Mesenchymal stem cell (in vitro differentiated cells and primary cell): ENCODE measurements at regions not wholly inside any gene's neighbourhood (a gene's known extent, or its start where the extent isn't known, plus 50 kb on each side); places are given as distances from the start of the nearest gene placed in this dataset.
A peak's percentile ranks its signal among the peaks of the same experiment; 100 is the strongest.

ENCODE experiments used
- DNase-seq: peaks from one replicate; pipeline ENCODE4 v3.0.0-alpha.2; 2013
- H2AFZ ChIP-seq: one replicate; pipeline ENCODE4 v1.6.1; 2013; ENCODE audit warnings: low read depth, mild to moderate bottlenecking, control low read depth, inconsistent platforms, low read length, moderate library complexity
- H2AK5ac ChIP-seq: 2 replicates; pipeline ENCODE4 v1.6.1; 2013; ENCODE audit warnings: low read length, moderate library complexity, mild to moderate bottlenecking, inconsistent platforms; ENCODE audit not compliant: severe bottlenecking
- H2BK120ac ChIP-seq: one replicate; pipeline ENCODE4 v1.6.1; 2013; ENCODE audit warnings: low read depth, mild to moderate bottlenecking, inconsistent platforms, low read length, moderate library complexity
- H2BK12ac ChIP-seq, 2 experiments: one replicate each; pipeline ENCODE4 v1.6.1; 2013; ENCODE audit warnings: inconsistent platforms in 2 of 2, low read length in 2 of 2, mild to moderate bottlenecking in 2 of 2, moderate library complexity in 2 of 2, control low read depth in 1 of 2
- H2BK15ac ChIP-seq: one replicate; pipeline ENCODE4 v1.6.1; 2013; ENCODE audit warnings: mild to moderate bottlenecking, low read depth, inconsistent platforms; ENCODE audit not compliant: poor library complexity, severe bottlenecking
- H2BK5ac ChIP-seq: 2 replicates; pipeline ENCODE4 v1.6.1; 2013; ENCODE audit warnings: low read depth, mild to moderate bottlenecking, low read length, control low read depth, inconsistent platforms; ENCODE audit not compliant: poor library complexity, severe bottlenecking
- H3K14ac ChIP-seq, 2 experiments: one replicate each; pipeline ENCODE4 v1.6.1; 2013; ENCODE audit warnings: inconsistent platforms in 2 of 2, low read length in 2 of 2, control low read depth in 1 of 2, mild to moderate bottlenecking in 1 of 2, moderate library complexity in 1 of 2
- H3K18ac ChIP-seq, 2 experiments: one replicate each; pipeline ENCODE4 v1.6.1; 2013; ENCODE audit warnings: inconsistent platforms in 2 of 2, low read length in 2 of 2, control low read depth in 1 of 2, low read depth in 1 of 2, mild to moderate bottlenecking in 1 of 2
- H3K23ac ChIP-seq, 2 experiments: one replicate each; pipeline ENCODE4 v1.6.1; 2013; ENCODE audit warnings: inconsistent platforms in 2 of 2, low read length in 2 of 2, mild to moderate bottlenecking in 2 of 2, moderate library complexity in 2 of 2, control low read depth in 1 of 2
- H3K27ac ChIP-seq: 2 replicates; pipeline ENCODE4 v1.5.1; 2013; ENCODE audit warnings: mild to moderate bottlenecking, moderate library complexity, low read length, control low read depth, inconsistent platforms; ENCODE audit not compliant: poor library complexity, severe bottlenecking
- H3K27me3 ChIP-seq, 2 experiments: 2 replicates each; pipeline versions ENCODE4 v1.6.1 to v1.7.0; 2013; ENCODE audit warnings: low read length in 2 of 2, mild to moderate bottlenecking in 2 of 2, moderate library complexity in 2 of 2, control low read depth in 1 of 2, inconsistent platforms in 1 of 2; ENCODE audit not compliant: control insufficient read depth in 1 of 2, insufficient read depth in 1 of 2
- H3K36me3 ChIP-seq, 2 experiments: 2 replicates each; pipeline versions ENCODE4 v1.6.1 to v1.7.0; 2013; ENCODE audit warnings: low read length in 2 of 2, control low read depth in 1 of 2, inconsistent platforms in 1 of 2, low read depth in 1 of 2, mild to moderate bottlenecking in 1 of 2; ENCODE audit not compliant: insufficient read depth in 2 of 2, control insufficient read depth in 1 of 2
- H3K4ac ChIP-seq, 2 experiments: one replicate each; pipeline ENCODE4 v1.6.1; 2013; ENCODE audit warnings: inconsistent platforms in 2 of 2, low read length in 2 of 2, mild to moderate bottlenecking in 2 of 2, moderate library complexity in 2 of 2, control low read depth in 1 of 2, low read depth in 1 of 2
- H3K4me1 ChIP-seq: 2 replicates; pipeline ENCODE4 v1.6.1; 2013; ENCODE audit warnings: low read depth, low read length, control low read depth; ENCODE audit not compliant: control insufficient read depth, insufficient read depth
- H3K4me2 ChIP-seq: 2 replicates; pipeline ENCODE4 v1.6.1; 2013; ENCODE audit warnings: low read length, mild to moderate bottlenecking, inconsistent platforms; ENCODE audit not compliant: poor library complexity, severe bottlenecking
- H3K4me3 ChIP-seq, 2 experiments: 2 replicates each; pipeline versions ENCODE4 v1.5.1 to v1.7.0; 2013; ENCODE audit warnings: low read length in 2 of 2, mild to moderate bottlenecking in 2 of 2, control low read depth in 1 of 2, low read depth in 1 of 2; ENCODE audit not compliant: insufficient read depth in 1 of 2
- H3K79me1 ChIP-seq: replicated peaks from 2 replicates; pipeline ENCODE4 v1.6.1; 2013; ENCODE audit warnings: mild to moderate bottlenecking, control low read depth, low read length, inconsistent platforms; ENCODE audit not compliant: poor library complexity, severe bottlenecking
- H3K9ac ChIP-seq: 2 replicates; pipeline ENCODE4 v1.7.0; 2013; ENCODE audit warnings: mild to moderate bottlenecking, low read length, moderate library complexity
- H3K9me3 ChIP-seq: 2 replicates; pipeline ENCODE4 v1.7.0; 2013; ENCODE audit warnings: mild to moderate bottlenecking, low read length; ENCODE audit not compliant: control insufficient read depth
- H4K8ac ChIP-seq: one replicate; pipeline ENCODE4 v1.6.1; 2013; ENCODE audit warnings: inconsistent platforms, mild to moderate bottlenecking, low read length, moderate library complexity
- H4K91ac ChIP-seq: one replicate; pipeline ENCODE4 v1.6.1; 2013; ENCODE audit warnings: mild to moderate bottlenecking, low read length, inconsistent platforms
- WGBS: methylation state at CpG from one replicate; pipeline ENCODE4 v1.1.7; 2013; ENCODE audit warnings: mixed read lengths; 5-methylcytosine and 5-hydroxymethylcytosine counted together

- Histone ChIP-seq H3K9me3 (no peaks in the 10 kb centered on the region), H2BK15ac (no peak overlapping the region), H3K4ac (no peak overlapping the region), H2BK12ac (no peak overlapping the region), H2AK5ac (no peak overlapping the region), H3K27ac (no peak overlapping the region), H3K36me3 (no peaks in the 10 kb centered on the region), H4K8ac (no peak overlapping the region), H3K27me3 (peaks cover 0 to 14% of the 10 kb centered on the region in 2 experiments), H3K4me2 (no peak overlapping the region), H2BK5ac (no peak overlapping the region), H3K14ac (no peak overlapping the region), H3K79me1 (no peaks in the 10 kb centered on the region), H2AFZ (no peak overlapping the region), H4K91ac (no peak overlapping the region), H3K4me3 (peak overlapping the region in 1 of 2 experiments; percentile 54), H3K18ac (no peak overlapping the region), H2BK120ac (no peak overlapping the region), H3K9ac (peak overlapping the region; percentile 58), H3K4me1 (no peaks in the 10 kb centered on the region), H3K23ac (no peak overlapping the region)
- DNase-seq, result peak; percentile 65
- WGBS, result 24% methylated on average over 7 of the region's 8 CpGs
These were observed 69.2 kb upstream of the COL6A5 start for GRCh38 chr3:130276203-130276803.

GRCh38 chr3:130288670-130289069 lies 56.8 kb upstream of the COL6A5 start:
- Histone ChIP-seq H2BK12ac (no peak overlapping the region), H2BK120ac (no peak overlapping the region), H3K9ac (no peak overlapping the region), H3K27me3 (peaks cover 0 to 21% of the 10 kb centered on the region in 2 experiments), H3K4me3 (no peak overlapping the region), H4K8ac (no peak overlapping the region), H3K23ac (no peak overlapping the region), H2AFZ (no peak overlapping the region), H2BK15ac (no peak overlapping the region), H3K79me1 (no peaks in the 10 kb centered on the region), H3K9me3 (no peaks in the 10 kb centered on the region), H3K14ac (no peak overlapping the region), H3K18ac (no peak overlapping the region), H3K4me2 (no peak overlapping the region), H2AK5ac (no peak overlapping the region), H3K27ac (no peak overlapping the region), H3K4ac (no peak overlapping the region), H3K36me3 (no peaks in the 10 kb centered on the region), H3K4me1 (no peaks in the 10 kb centered on the region), H4K91ac (no peak overlapping the region), H2BK5ac (no peak overlapping the region)
- no CpG with 5 or more reads among the region's 1 CpG for WGBS
- no peak for DNase-seq

GRCh38 chr3:130291148-130291547 lies 54.3 kb upstream of the COL6A5 start:
- 91% methylated on average over 2 of the region's 2 CpGs for WGBS
- Histone ChIP-seq H3K4me2 (no peak overlapping the region), H4K8ac (no peak overlapping the region)

GRCh38 chr3:130293247-130293646 lies 52.2 kb upstream of the COL6A5 start:
- no peaks in the 10 kb centered on the region for H3K9me3 ChIP-seq
- no peak overlapping the region for H2AFZ ChIP-seq
- H3K4me1 ChIP-seq, result no peaks in the 10 kb centered on the region
- H4K91ac ChIP-seq, result no peak overlapping the region
- H3K79me1 ChIP-seq, result no peaks in the 10 kb centered on the region
- H3K4ac ChIP-seq, result no peak overlapping the region
- no peak overlapping the region for H3K14ac ChIP-seq
- no peaks in the 10 kb centered on the region for H3K36me3 ChIP-seq
- no peak overlapping the region for H3K27ac ChIP-seq
- no peak overlapping the region for H2BK15ac ChIP-seq
- H3K23ac ChIP-seq, result no peak overlapping the region
- H3K4me3 ChIP-seq, result no peak overlapping the region
- H3K27me3 ChIP-seq, result no peaks in the 10 kb centered on the region
- H2AK5ac ChIP-seq, result no peak overlapping the region
- no peak overlapping the region for H3K4me2 ChIP-seq
- no peak overlapping the region for H3K18ac ChIP-seq
- H2BK120ac ChIP-seq, result no peak overlapping the region
- no peak overlapping the region for H3K9ac ChIP-seq
- no peak for DNase-seq
- H2BK12ac ChIP-seq, result no peak overlapping the region
- H4K8ac ChIP-seq, result no peak overlapping the region
- no peak overlapping the region for H2BK5ac ChIP-seq

More at GRCh38 chr3:130291148-130291547, 54.3 kb upstream of the COL6A5 start:
- H3K4me3 ChIP-seq, result no peak overlapping the region
- no peaks in the 10 kb centered on the region for H3K79me1 ChIP-seq
- no peaks in the 10 kb centered on the region for H3K36me3 ChIP-seq
- H3K4me1 ChIP-seq, result no peaks in the 10 kb centered on the region
- no peaks in the 10 kb centered on the region for H3K9me3 ChIP-seq
- H3K27me3 ChIP-seq, result peaks cover 0 to 6% of the 10 kb centered on the region in 2 experiments
- H3K4ac ChIP-seq, result no peak overlapping the region
- H3K9ac ChIP-seq, result no peak overlapping the region
- DNase-seq, result no peak
- H3K14ac ChIP-seq, result no peak overlapping the region
- H2BK5ac ChIP-seq, result no peak overlapping the region
- H4K91ac ChIP-seq, result no peak overlapping the region
- no peak overlapping the region for H3K23ac ChIP-seq
- H2BK120ac ChIP-seq, result no peak overlapping the region
- H2BK15ac ChIP-seq, result no peak overlapping the region
- no peak overlapping the region for H3K27ac ChIP-seq
- H3K18ac ChIP-seq, result no peak overlapping the region
- H2BK12ac ChIP-seq, result no peak overlapping the region
- no peak overlapping the region for H2AK5ac ChIP-seq
- H2AFZ ChIP-seq, result no peak overlapping the region
